ENCODE measurements at regions not wholly inside any gene's neighbourhood (a gene's known extent, or its start where the extent isn't known, plus 50 kb on each side); places are given as distances from the start of the nearest gene placed in this dataset.
"Not testable (repeated sequence)": the region's sequence is repeated elsewhere in the genome, so short reads cannot be mapped to it uniquely, and the experiment has no call there.

DNA sequence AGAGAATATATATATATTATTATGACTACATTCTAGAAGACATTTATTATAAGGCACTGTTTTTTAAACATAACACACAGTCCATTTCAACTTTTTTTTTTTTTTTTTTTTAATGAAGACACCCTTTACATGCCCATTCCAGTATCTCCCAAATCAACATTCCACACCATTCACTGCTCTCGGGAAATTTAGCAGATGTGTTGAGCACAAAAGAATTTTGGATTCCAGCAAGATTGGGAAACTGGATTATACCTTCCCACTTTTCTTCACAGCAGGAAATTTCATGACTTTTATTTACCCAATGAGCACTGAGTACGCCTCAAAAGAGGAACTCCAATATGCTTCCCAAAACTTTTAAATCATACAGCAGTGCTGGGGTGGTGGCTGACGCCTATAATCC, 333.6 kb upstream of the DAB2 start:
- no peak for DNase-seq (ENCODE audit: low spot score)
- H3K4me1 Mint-ChIP-seq (ENCODE audit: low read depth) = peaks cover 70% of the 10 kb centered on the region
- H3K27ac Mint-ChIP-seq (ENCODE audit: unreplicated experiment) = peak overlapping the region; percentile 88
- no peaks in the 10 kb centered on the region for H3K36me3 Mint-ChIP-seq (ENCODE audit: low read depth)
- no peak overlapping the region for H3K4me3 Mint-ChIP-seq (ENCODE audit: unreplicated experiment)
- peaks cover 12% of the 10 kb centered on the region for H3K9me3 Mint-ChIP-seq (ENCODE audit: low read depth)
- no peaks in the 10 kb centered on the region for H3K27me3 Mint-ChIP-seq (ENCODE audit: low read depth)
- TF ChIP-seq, protein P1, sequence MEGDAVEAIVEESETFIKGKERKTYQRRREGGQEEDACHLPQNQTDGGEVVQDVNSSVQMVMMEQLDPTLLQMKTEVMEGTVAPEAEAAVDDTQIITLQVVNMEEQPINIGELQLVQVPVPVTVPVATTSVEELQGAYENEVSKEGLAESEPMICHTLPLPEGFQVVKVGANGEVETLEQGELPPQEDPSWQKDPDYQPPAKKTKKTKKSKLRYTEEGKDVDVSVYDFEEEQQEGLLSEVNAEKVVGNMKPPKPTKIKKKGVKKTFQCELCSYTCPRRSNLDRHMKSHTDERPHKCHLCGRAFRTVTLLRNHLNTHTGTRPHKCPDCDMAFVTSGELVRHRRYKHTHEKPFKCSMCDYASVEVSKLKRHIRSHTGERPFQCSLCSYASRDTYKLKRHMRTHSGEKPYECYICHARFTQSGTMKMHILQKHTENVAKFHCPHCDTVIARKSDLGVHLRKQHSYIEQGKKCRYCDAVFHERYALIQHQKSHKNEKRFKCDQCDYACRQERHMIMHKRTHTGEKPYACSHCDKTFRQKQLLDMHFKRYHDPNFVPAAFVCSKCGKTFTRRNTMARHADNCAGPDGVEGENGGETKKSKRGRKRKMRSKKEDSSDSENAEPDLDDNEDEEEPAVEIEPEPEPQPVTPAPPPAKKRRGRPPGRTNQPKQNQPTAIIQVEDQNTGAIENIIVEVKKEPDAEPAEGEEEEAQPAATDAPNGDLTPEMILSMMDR (IDR thresholded peaks at IDR 0.05) = no peak

DNA sequence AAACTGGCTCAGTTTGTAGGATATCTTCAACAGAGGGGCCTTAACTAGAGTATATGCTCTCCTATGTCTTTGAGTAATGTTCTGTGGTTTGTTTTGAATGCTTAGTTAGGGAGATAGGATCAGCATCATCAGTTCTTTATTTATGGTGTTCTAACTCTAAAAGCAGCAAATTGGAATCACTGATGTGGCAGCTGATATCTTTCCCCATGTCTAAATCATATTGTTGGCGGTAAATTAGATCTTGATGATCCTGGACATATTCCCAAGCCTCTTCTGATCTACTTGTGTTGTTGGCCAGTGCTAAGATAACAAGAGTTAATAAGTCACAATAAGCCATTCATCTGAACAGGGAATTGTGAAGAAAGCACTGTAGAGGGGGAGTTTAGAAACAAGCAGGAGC, 332.4 kb upstream of the DAB2 start:
- TF ChIP-seq, protein P1 (IDR thresholded peaks at IDR 0.05) = no peak
- Mint-ChIP-seq H3K27ac (ENCODE audit: unreplicated experiment) (peak overlapping the region; percentile 77), H3K36me3 (ENCODE audit: low read depth) (no peaks in the 10 kb centered on the region), H3K4me3 (ENCODE audit: unreplicated experiment) (no peak overlapping the region), H3K4me1 (ENCODE audit: low read depth) (peaks cover 58% of the 10 kb centered on the region), H3K27me3 (ENCODE audit: low read depth) (no peaks in the 10 kb centered on the region), H3K9me3 (ENCODE audit: low read depth) (peaks cover 8% of the 10 kb centered on the region)
- no peak for DNase-seq (ENCODE audit: low spot score)

DNA sequence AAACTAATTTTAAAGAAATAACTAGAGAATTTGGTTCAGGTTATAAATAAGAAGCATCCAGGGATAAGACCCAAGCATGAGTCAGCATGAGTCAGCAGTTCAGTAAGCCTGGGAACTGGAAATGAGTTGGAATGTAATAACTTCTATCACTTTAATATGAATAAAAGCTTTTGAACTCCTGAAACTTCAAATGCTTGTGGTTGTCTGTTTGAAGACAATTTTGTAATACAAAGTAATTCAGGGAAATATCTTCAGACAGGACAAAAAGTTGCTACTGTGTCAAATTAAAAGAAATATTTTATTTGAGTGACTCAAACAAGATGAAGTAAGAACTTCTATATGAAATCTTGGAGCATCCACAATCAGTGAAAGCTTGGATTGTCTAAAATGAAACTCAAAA, 331.2 kb upstream of the DAB2 start:
- DNase-seq (ENCODE audit: low spot score) = no peak
- Mint-ChIP-seq H3K4me1 (ENCODE audit: low read depth) (peaks cover 48% of the 10 kb centered on the region), H3K9me3 (ENCODE audit: low read depth) (peaks cover 11% of the 10 kb centered on the region), H3K4me3 (ENCODE audit: unreplicated experiment) (no peak overlapping the region), H3K27ac (ENCODE audit: unreplicated experiment) (peak overlapping the region; percentile 92), H3K27me3 (ENCODE audit: low read depth) (no peaks in the 10 kb centered on the region), H3K36me3 (ENCODE audit: low read depth) (peaks cover 1% of the 10 kb centered on the region)
- TF ChIP-seq, protein P1 (IDR thresholded peaks at IDR 0.05) = no peak

DNA sequence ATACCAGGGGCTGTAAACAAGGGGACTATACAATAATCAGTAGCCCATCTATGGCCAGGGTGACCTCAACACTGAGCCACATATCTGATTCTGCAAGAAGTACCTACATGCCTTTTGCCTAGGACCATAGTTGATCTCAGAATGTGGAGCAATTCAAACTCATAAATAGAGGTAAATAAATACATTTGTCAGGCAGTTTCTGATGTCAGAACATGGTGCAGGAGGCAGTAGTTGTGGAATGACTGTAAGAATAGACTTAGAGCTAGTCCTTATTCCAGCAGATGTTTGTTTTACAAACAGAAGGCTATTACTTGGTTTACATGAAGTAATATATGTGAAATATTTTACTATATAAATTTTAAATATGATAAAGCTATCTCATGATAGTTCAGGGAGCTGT, 330.7 kb upstream of the DAB2 start:
- no peaks in the 10 kb centered on the region for H3K27me3 Mint-ChIP-seq (ENCODE audit: low read depth)
- H3K27ac Mint-ChIP-seq (ENCODE audit: unreplicated experiment) = peak overlapping the region; percentile 92

DNA sequence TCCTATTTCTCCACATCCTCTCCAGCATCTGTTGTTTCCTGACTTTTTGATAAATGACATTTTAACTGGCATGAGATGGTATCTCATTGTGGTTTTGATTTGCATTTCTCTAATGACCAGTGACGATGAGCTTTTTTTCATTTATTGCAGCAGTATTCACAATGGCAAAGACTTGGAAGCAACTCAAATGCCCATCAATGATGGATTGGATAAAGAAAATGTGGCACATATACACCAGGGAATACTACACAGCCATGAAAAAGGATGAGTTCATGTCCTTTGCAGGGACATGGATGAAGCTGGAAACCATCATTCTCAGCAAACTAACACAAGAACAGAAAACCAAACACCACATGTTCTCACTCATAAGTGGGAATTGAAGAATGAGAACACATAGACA, 329.0 kb upstream of the DAB2 start:
- not testable (repeated sequence) for DNase-seq (ENCODE audit: low spot score); H3K36me3 Mint-ChIP-seq (ENCODE audit: low read depth); H3K4me3 Mint-ChIP-seq (ENCODE audit: unreplicated experiment); H3K27me3 Mint-ChIP-seq (ENCODE audit: low read depth); H3K27ac Mint-ChIP-seq (ENCODE audit: unreplicated experiment)
- H3K4me1 Mint-ChIP-seq (ENCODE audit: low read depth) = peaks cover 25% of the 10 kb centered on the region
- H3K9me3 Mint-ChIP-seq (ENCODE audit: low read depth) = peaks cover 21% of the 10 kb centered on the region

More for the DNA sequence above, 330.7 kb upstream of the DAB2 start:
- Mint-ChIP-seq H3K4me1 (ENCODE audit: low read depth) (peaks cover 42% of the 10 kb centered on the region), H3K9me3 (ENCODE audit: low read depth) (peaks cover 16% of the 10 kb centered on the region), H3K4me3 (ENCODE audit: unreplicated experiment) (no peak overlapping the region), H3K36me3 (ENCODE audit: low read depth) (peaks cover 1% of the 10 kb centered on the region)
- TF ChIP-seq, protein P1 (IDR thresholded peaks at IDR 0.05) = no peak
- no peak for DNase-seq (ENCODE audit: low spot score)

DNA sequence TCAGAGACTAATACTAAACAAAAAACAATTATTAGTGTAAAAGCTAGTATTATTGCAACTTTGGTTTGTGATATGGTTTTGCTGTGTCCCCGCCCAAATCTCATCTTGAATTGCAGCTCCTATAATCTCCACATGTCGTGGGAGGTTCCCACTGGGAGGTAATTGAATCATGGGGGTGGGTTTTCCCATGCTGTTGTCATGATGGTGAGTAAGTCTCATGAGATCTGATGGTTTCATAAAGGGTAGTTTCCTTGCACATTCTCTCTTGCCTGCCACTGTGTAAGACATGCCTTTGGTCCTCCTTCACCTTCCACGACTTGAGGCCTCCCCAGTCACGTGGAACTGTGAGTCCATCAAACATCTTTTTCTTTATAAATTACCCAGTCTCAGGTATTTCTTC, 325.9 kb upstream of the DAB2 start:
- TF ChIP-seq, protein P1 (IDR thresholded peaks at IDR 0.05) = no peak
- Mint-ChIP-seq H3K36me3 (ENCODE audit: low read depth) (peaks cover 1% of the 10 kb centered on the region), H3K27ac (ENCODE audit: unreplicated experiment) (no peak overlapping the region), H3K9me3 (ENCODE audit: low read depth) (peaks cover 17% of the 10 kb centered on the region), H3K27me3 (ENCODE audit: low read depth) (no peaks in the 10 kb centered on the region), H3K4me3 (ENCODE audit: unreplicated experiment) (no peak overlapping the region), H3K4me1 (ENCODE audit: low read depth) (peaks cover 5% of the 10 kb centered on the region)
- DNase-seq (ENCODE audit: low spot score) = no peak
